IPS-NIHi11 (cell line): ENCODE measurements at regions not wholly inside any gene's neighbourhood (a gene's known extent, or its start where the extent isn't known, plus 50 kb on each side); places are given as distances from the start of the nearest gene placed in this dataset.

Experiments used
- DNase-seq: peaks from one replicate; pipeline ENCODE4 v3.0.0; 2012; ENCODE audit warnings: mixed read lengths, low spot score

GRCh38 chr5:67694810-67695191, 498.2 kb upstream of the CD180 start:
- no peak for DNase-seq

- no peak for DNase-seq
These were observed 497.6 kb upstream of the CD180 start for GRCh38 chr5:67693956-67694809.

GRCh38 chr5:67686746-67687145, 490.1 kb upstream of the CD180 start:
- no peak for DNase-seq

GRCh38 chr5:67681703-67682102, 485.1 kb upstream of the CD180 start:
- DNase-seq, result no peak

- no peak for DNase-seq
These were observed 483.5 kb upstream of the CD180 start for GRCh38 chr5:67680099-67680498.

- DNase-seq, result no peak
These were observed 482.7 kb upstream of the CD180 start for GRCh38 chr5:67679184-67679841.

GRCh38 chr5:67678594-67678993, 482.0 kb upstream of the CD180 start:
- DNase-seq, result no peak

- no peak for DNase-seq
These were observed 480.9 kb upstream of the CD180 start for GRCh38 chr5:67677422-67677970.

- no peak for DNase-seq
These were observed 480.3 kb upstream of the CD180 start for GRCh38 chr5:67676863-67677262.

- DNase-seq, result no peak
These were observed 477.6 kb upstream of the CD180 start for GRCh38 chr5:67674159-67674655.

GRCh38 chr5:67673618-67674017, 477.0 kb upstream of the CD180 start:
- no peak for DNase-seq

GRCh38 chr5:67673180-67673579, 476.6 kb upstream of the CD180 start:
- no peak for DNase-seq

- no peak for DNase-seq
These were observed 476.0 kb upstream of the CD180 start for GRCh38 chr5:67672636-67673035.

- no peak for DNase-seq
These were observed 473.3 kb upstream of the CD180 start for GRCh38 chr5:67669916-67670315.

- DNase-seq, result no peak
These were observed 463.6 kb upstream of the CD180 start for GRCh38 chr5:67660149-67660548.

GRCh38 chr5:67659288-67659687, 462.7 kb upstream of the CD180 start:
- DNase-seq, result no peak

GRCh38 chr5:67657055-67657454, 460.5 kb upstream of the CD180 start:
- DNase-seq, result no peak

GRCh38 chr5:67652201-67652600, 455.6 kb upstream of the CD180 start:
- no peak for DNase-seq

- no peak for DNase-seq
These were observed 454.6 kb upstream of the CD180 start for GRCh38 chr5:67651180-67651579.

GRCh38 chr5:67648201-67648671, 451.6 kb upstream of the CD180 start:
- DNase-seq, result no peak

- DNase-seq, result no peak
These were observed 451.2 kb upstream of the CD180 start for GRCh38 chr5:67647772-67648171.

- no peak for DNase-seq
These were observed 447.8 kb upstream of the CD180 start for GRCh38 chr5:67644221-67644920.
